IMR-90 (cell line): ENCODE measurements at regions not wholly inside any gene's neighbourhood (a gene's known extent, or its start where the extent isn't known, plus 50 kb on each side); places are given as distances from the start of the nearest gene placed in this dataset.

Experiments used
- ATAC-seq: fragments of 200-7000 bp; cut with Tn5 transposase; 2 replicates; pipeline ENCODE4 v1.9.1; 2020; ENCODE audit warnings: low read depth, mild to moderate bottlenecking, moderate library complexity
- BruUV-seq: library from RNA; stranded (reverse); fragments of 400-500 nt; replicated peaks from 2 replicates; lab custom pipeline; 2021; lab: Mats Ljungman, UMichigan
- CTCF ChIA-PET: fragments of 300-600 bp; formaldehyde crosslinking; extraction: SDS; loops from one replicate; lab custom pipeline; 2021; ENCODE audit warnings: antibody characterized with exemption; lab: Yijun Ruan, JAX
- POLR2A ChIA-PET: fragments of 300-600 bp; sonication (Branson Sonifier 250); formaldehyde crosslinking; loops from one replicate; lab custom pipeline; 2022; ENCODE audit warnings: antibody characterized with exemption; ENCODE audit not compliant: unreplicated experiment; lab: Charles Lee
- DNase-seq: peaks from one replicate; pipeline ENCODE4 v3.0.0; 2013
- H2AFZ ChIP-seq: replicated peaks from 2 replicates; pipeline ENCODE3; 2013; ENCODE audit warnings: low read length, mild to moderate bottlenecking; ENCODE audit not compliant: poor library complexity
- H2AK5ac ChIP-seq: 2 replicates; pipeline ENCODE4 v1.6.1; 2013; ENCODE audit warnings: low read depth, low read length, inconsistent platforms
- H2AK9ac ChIP-seq: replicated peaks from 2 replicates; pipeline ENCODE3; 2013; ENCODE audit warnings: mild to moderate bottlenecking, low read depth, low read length, moderate library complexity; ENCODE audit not compliant: poor library complexity
- H2BK120ac ChIP-seq: 2 replicates; pipeline ENCODE4 v1.6.1; 2013; ENCODE audit warnings: low read depth, low read length, inconsistent platforms
- H2BK15ac ChIP-seq: 3 replicates; pipeline ENCODE4 v1.6.1; 2013; ENCODE audit warnings: low read depth, low read length, inconsistent platforms
- H2BK20ac ChIP-seq: 2 replicates; pipeline ENCODE4 v1.6.1; 2013; ENCODE audit warnings: low read depth, mild to moderate bottlenecking, inconsistent platforms, low read length, moderate library complexity
- H2BK5ac ChIP-seq: 2 replicates; pipeline ENCODE4 v1.6.1; 2013; ENCODE audit warnings: mild to moderate bottlenecking, low read depth, low read length, inconsistent platforms; ENCODE audit not compliant: poor library complexity, severe bottlenecking
- H3K14ac ChIP-seq: replicated peaks from 2 replicates; pipeline ENCODE4 v1.6.1; 2013; ENCODE audit warnings: low read depth, low read length, inconsistent platforms
- H3K18ac ChIP-seq: 2 replicates; pipeline ENCODE4 v1.6.1; 2013; ENCODE audit warnings: low read depth, low read length, control low read depth
- H3K23ac ChIP-seq: 2 replicates; pipeline ENCODE4 v1.6.1; 2013; ENCODE audit warnings: low read depth, low read length, inconsistent platforms
- H3K27ac ChIP-seq: 2 replicates; pipeline ENCODE4 v1.5.1; 2013; ENCODE audit warnings: mild to moderate bottlenecking, control low read depth, low read length; ENCODE audit not compliant: insufficient read depth
- H3K27me3 ChIP-seq: 2 replicates; pipeline ENCODE4 v1.6.1; 2013; ENCODE audit warnings: low read length; ENCODE audit not compliant: control insufficient read depth, insufficient read depth
- H3K36me3 ChIP-seq: 2 replicates; pipeline ENCODE4 v1.6.1; 2013; ENCODE audit warnings: low read length, mixed read lengths; ENCODE audit not compliant: control insufficient read depth, insufficient read depth
- H3K4ac ChIP-seq: 2 replicates; pipeline ENCODE4 v1.6.1; 2013; ENCODE audit warnings: low read depth, low read length, inconsistent platforms
- H3K4me1 ChIP-seq: 2 replicates; pipeline ENCODE4 v1.6.1; 2013; ENCODE audit warnings: low read length, mixed read lengths; ENCODE audit not compliant: control insufficient read depth, insufficient read depth
- H3K4me2 ChIP-seq: 2 replicates; pipeline ENCODE4 v1.6.1; 2013; ENCODE audit warnings: low read depth, mild to moderate bottlenecking, control low read depth, low read length, moderate library complexity
- H3K4me3 ChIP-seq: 2 replicates; pipeline ENCODE4 v1.5.1; 2013; ENCODE audit warnings: low read depth, mild to moderate bottlenecking, control low read depth, low read length, moderate library complexity; ENCODE audit not compliant: insufficient read depth
- H3K56ac ChIP-seq: 2 replicates; pipeline ENCODE4 v1.6.1; 2013; ENCODE audit warnings: low read length, inconsistent platforms; ENCODE audit not compliant: insufficient read depth; ENCODE audit errors: extremely low read depth
- H3K79me1 ChIP-seq, 2 experiments: 2 replicates each; pipeline ENCODE4 v1.6.1; 2013; ENCODE audit warnings: low read length in 2 of 2, inconsistent platforms in 1 of 2, low read depth in 1 of 2
- H3K9ac ChIP-seq: 2 replicates; pipeline ENCODE4 v1.6.1; 2013; ENCODE audit warnings: low read depth, low read length, control low read depth
- H3K9me1 ChIP-seq: 2 replicates; pipeline ENCODE4 v1.6.1; 2013; ENCODE audit warnings: low read length, inconsistent platforms; ENCODE audit not compliant: insufficient read depth
- H3K9me3 ChIP-seq: 2 replicates; pipeline ENCODE4 v1.6.1; 2013; ENCODE audit warnings: low read length; ENCODE audit not compliant: control insufficient read depth, insufficient read depth
- H4K20me1 ChIP-seq: 2 replicates; pipeline ENCODE4 v1.6.1; 2013; ENCODE audit warnings: low read length, inconsistent platforms; ENCODE audit not compliant: insufficient read depth
- H4K5ac ChIP-seq: 2 replicates; pipeline ENCODE4 v1.6.1; 2013; ENCODE audit warnings: mild to moderate bottlenecking, low read depth, low read length, control low read depth
- H4K8ac ChIP-seq, 2 experiments: 2 replicates each; pipeline ENCODE4 v1.6.1; 2013; ENCODE audit warnings: low read depth in 2 of 2, low read length in 2 of 2, control low read depth in 1 of 2, inconsistent platforms in 1 of 2
- H4K91ac ChIP-seq: 2 replicates; pipeline ENCODE4 v1.6.1; 2013; ENCODE audit warnings: low read depth, low read length, inconsistent platforms; ENCODE audit not compliant: insufficient read depth
- BHLHE40 ChIP-seq: fragments of 150-350 bp; IDR thresholded peaks from 2 replicates; pipeline ENCODE4 v1.6.1; 2016; ENCODE audit warnings: mild to moderate bottlenecking, low read depth, low read length
- CEBPB ChIP-seq: IDR thresholded peaks from 2 replicates; pipeline ENCODE4 v1.6.1; 2012; ENCODE audit warnings: low read depth, low read length, improper control_type of control experiment
- CHD1 ChIP-seq: IDR thresholded peaks from 2 replicates; pipeline ENCODE4 v1.6.1; 2012; ENCODE audit warnings: low read depth, low read length, improper control_type of control experiment
- CTCF ChIP-seq: conservative IDR thresholded peaks from 2 replicates; pipeline ENCODE4 v1.5.1; 2012; ENCODE audit warnings: mild to moderate bottlenecking, low read depth, low read length, improper control_type of control experiment
- FOS ChIP-seq: fragments of 150-350 bp; IDR thresholded peaks from 2 replicates; pipeline ENCODE4 v1.6.1; 2016; ENCODE audit warnings: low read depth, low read length
- MAFK ChIP-seq: IDR thresholded peaks from 2 replicates; pipeline ENCODE4 v1.6.1; 2012; ENCODE audit warnings: low read depth, low read length, improper control_type of control experiment
- MAZ ChIP-seq: IDR thresholded peaks from 2 replicates; pipeline ENCODE4 v1.6.1; 2012; ENCODE audit warnings: low read depth, mild to moderate bottlenecking, low read length, improper control_type of control experiment, moderate library complexity, borderline replicate concordance
- MXI1 ChIP-seq: IDR thresholded peaks from 2 replicates; pipeline ENCODE4 v1.6.1; 2012; ENCODE audit warnings: low read depth, mild to moderate bottlenecking, low read length, moderate library complexity, borderline replicate concordance
- NFE2L2 ChIP-seq: fragments of 150-350 bp; IDR thresholded peaks from 2 replicates; pipeline ENCODE4 v1.6.1; 2016; ENCODE audit warnings: low read depth, mild to moderate bottlenecking, low read length
- POLR2A ChIP-seq: IDR thresholded peaks from 2 replicates; pipeline ENCODE4 v1.6.1; 2012; ENCODE audit warnings: mild to moderate bottlenecking, low read depth, low read length
- RAD21 ChIP-seq: IDR thresholded peaks from 2 replicates; pipeline ENCODE4 v1.6.1; 2012; ENCODE audit warnings: low read length, improper control_type of control experiment
- RCOR1 ChIP-seq: IDR thresholded peaks from 2 replicates; pipeline ENCODE4 v1.6.1; 2012; ENCODE audit warnings: mild to moderate bottlenecking, low read length, improper control_type of control experiment; ENCODE audit not compliant: insufficient replicate concordance
- RFX5 ChIP-seq: IDR thresholded peaks from 2 replicates; pipeline ENCODE4 v1.8.0; 2012; ENCODE audit warnings: low read depth, mild to moderate bottlenecking, low read length, moderate library complexity
- SMC3 ChIP-seq: fragments of 150-350 bp; IDR thresholded peaks from 2 replicates; pipeline ENCODE4 v1.6.1; 2016; ENCODE audit warnings: low read depth, mild to moderate bottlenecking, antibody characterized with exemption, low read length, moderate library complexity
- USF2 ChIP-seq: fragments of 150-350 bp; IDR thresholded peaks from 2 replicates; pipeline ENCODE4 v1.6.1; 2017; ENCODE audit warnings: mild to moderate bottlenecking, antibody characterized with exemption, low read length, low read depth
- WGBS, 2 experiments: methylation state at CpG; one replicate each; pipeline versions ENCODE4 v1.1.5 to v1.1.7; 2013; ENCODE audit warnings: missing lambda C conversion rate in 2 of 2; ENCODE audit not compliant: insufficient read length in 1 of 2; ENCODE audit errors: extremely low coverage in 2 of 2; 5-methylcytosine and 5-hydroxymethylcytosine counted together
- dilution Hi-C: fragments of 300-500 bp; cut with HindIII; formaldehyde crosslinking; loops from one replicate; pipeline ENCODE4 v1.14.3; 2018; ENCODE audit warnings: low sequenced_read_pairs; ENCODE audit not compliant: unreplicated experiment
- in situ Hi-C: fragments of 300-500 bp; cut with MboI; formaldehyde crosslinking; loops from 3 replicates; pipeline ENCODE4 v1.14.3; 2019; ENCODE audit warnings: low sequenced_read_pairs, inconsistent platforms, mixed read lengths
- intact Hi-C: fragments of 100-400 bp; cut with micrococcal nuclease; formaldehyde crosslinking; loops from 2 replicates; pipeline ENCODE4 v1.10.0; 2022
- TF ChIP-seq, protein P1 (sequence below): fragments of 150-350 bp; IDR thresholded peaks from 2 replicates; pipeline ENCODE4 v1.6.1; 2016; ENCODE audit warnings: low read depth, mild to moderate bottlenecking, low read length, moderate library complexity, borderline replicate concordance

DNA sequence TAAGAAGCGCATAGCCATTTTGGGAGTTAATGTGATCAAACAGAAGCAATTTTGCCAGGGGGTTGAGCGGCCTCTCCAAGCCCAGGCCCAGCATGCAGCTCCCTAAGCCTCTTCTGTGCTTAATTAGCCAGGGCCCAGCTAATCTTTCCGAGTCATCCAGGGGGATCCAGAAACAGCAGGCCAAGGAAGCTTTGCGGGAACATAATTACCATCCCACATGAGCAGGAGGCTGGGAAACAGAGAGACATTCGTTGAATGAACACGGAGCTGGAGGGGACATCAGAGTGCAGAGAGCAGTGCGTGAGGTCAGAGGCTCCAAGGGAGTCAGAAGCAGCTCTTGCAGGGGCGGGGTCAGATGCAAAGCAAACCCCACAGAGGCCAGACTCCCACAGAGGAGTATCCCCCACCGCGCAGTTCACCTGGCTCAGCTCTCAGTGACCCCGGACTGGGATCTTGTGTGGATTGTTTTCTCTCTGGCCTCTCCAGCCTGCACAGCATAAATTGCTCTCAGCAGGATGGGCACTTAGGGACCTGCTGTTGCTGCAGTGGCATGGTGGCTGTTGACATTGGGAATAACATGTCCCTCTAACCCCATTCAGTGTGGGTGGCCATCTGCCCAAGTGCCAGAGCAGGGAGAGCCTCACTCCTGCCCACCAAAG, 657.4 kb downstream of the AJAP1 start:
- H3K27ac ChIP-seq = no peak overlapping the region
- no peak for TF ChIP-seq BHLHE40
- no peak for TF ChIP-seq CEBPB
- no peak for TF ChIP-seq POLR2A
- no peak for TF ChIP-seq MAFK
- TF ChIP-seq NFE2L2 = no peak
- TF ChIP-seq MXI1 = no peak
- TF ChIP-seq SMC3 = no peak
- TF ChIP-seq, protein P1, sequence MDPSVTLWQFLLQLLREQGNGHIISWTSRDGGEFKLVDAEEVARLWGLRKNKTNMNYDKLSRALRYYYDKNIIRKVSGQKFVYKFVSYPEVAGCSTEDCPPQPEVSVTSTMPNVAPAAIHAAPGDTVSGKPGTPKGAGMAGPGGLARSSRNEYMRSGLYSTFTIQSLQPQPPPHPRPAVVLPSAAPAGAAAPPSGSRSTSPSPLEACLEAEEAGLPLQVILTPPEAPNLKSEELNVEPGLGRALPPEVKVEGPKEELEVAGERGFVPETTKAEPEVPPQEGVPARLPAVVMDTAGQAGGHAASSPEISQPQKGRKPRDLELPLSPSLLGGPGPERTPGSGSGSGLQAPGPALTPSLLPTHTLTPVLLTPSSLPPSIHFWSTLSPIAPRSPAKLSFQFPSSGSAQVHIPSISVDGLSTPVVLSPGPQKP = no peak
- no peak for TF ChIP-seq RCOR1
- no peak for TF ChIP-seq MAZ
- TF ChIP-seq FOS = no peak
- TF ChIP-seq CTCF = no peak
- no peak for TF ChIP-seq RFX5
- no peak for TF ChIP-seq USF2
- TF ChIP-seq RAD21 = no peak
- TF ChIP-seq CHD1 = no peak
- intact Hi-C loops = no loop called here
- no peak for ATAC-seq
- H3K4me1 ChIP-seq = no peaks in the 10 kb centered on the region
- no peak overlapping the region for H4K8ac ChIP-seq
- H3K9me3 ChIP-seq = peaks cover 47% of the 10 kb centered on the region
- CTCF ChIA-PET = no interaction called here
- H2AFZ ChIP-seq = no peak overlapping the region
- H4K91ac ChIP-seq = no peak overlapping the region
- no TSS peak for BruUV-seq
- DNase-seq = no peak
- H3K4ac ChIP-seq = no peak overlapping the region
- H3K4me3 ChIP-seq = no peak overlapping the region
- H2BK15ac ChIP-seq = no peak overlapping the region
- WGBS, 2 experiments = no CpG with 5 or more reads among the region's 11 CpGs
- no peak overlapping the region for H2BK120ac ChIP-seq
- dilution Hi-C loops = no loop called here
- H3K23ac ChIP-seq = no peak overlapping the region
- no peak overlapping the region for H3K14ac ChIP-seq
- H3K9ac ChIP-seq = no peak overlapping the region
- no peaks in the 10 kb centered on the region for H3K27me3 ChIP-seq
- POLR2A ChIA-PET = no interaction called here
- H2BK5ac ChIP-seq = no peak overlapping the region
- in situ Hi-C loops = no loop called here
- H2BK20ac ChIP-seq = no peak overlapping the region
- no peaks in the 10 kb centered on the region for H3K9me1 ChIP-seq
- H3K4me2 ChIP-seq = no peak overlapping the region
- H4K20me1 ChIP-seq = no peaks in the 10 kb centered on the region
- H4K5ac ChIP-seq = no peak overlapping the region
- H2AK5ac ChIP-seq = no peak overlapping the region
- no peak overlapping the region for H3K56ac ChIP-seq
- H3K36me3 ChIP-seq = no peaks in the 10 kb centered on the region
- no peak overlapping the region for H2AK9ac ChIP-seq
- H3K18ac ChIP-seq = no peak overlapping the region
- no peaks in the 10 kb centered on the region for H3K79me1 ChIP-seq
